PC-3 (cell line): ENCODE measurements at regions not wholly inside any gene's neighbourhood (a gene's known extent, or its start where the extent isn't known, plus 50 kb on each side); places are given as distances from the start of the nearest gene placed in this dataset.

Experiments used
- ATAC-seq: fragments of 200-7000 bp; cut with Tn5 transposase; 2 replicates; pipeline ENCODE4 v1.9.1; 2020; ENCODE audit warnings: mild to moderate bottlenecking, moderate library complexity
- BruUV-seq: library from RNA; stranded (reverse); fragments of 400-500 nt; replicated peaks from 2 replicates; lab custom pipeline; 2021; lab: Mats Ljungman, UMichigan
- CTCF ChIA-PET: fragments of 300-600 bp; sonication (Branson Sonifier 250); formaldehyde crosslinking; loops from one replicate; lab custom pipeline; 2022; ENCODE audit warnings: antibody characterized with exemption; lab: Charles Lee
- POLR2A ChIA-PET: fragments of 300-600 bp; sonication (Branson Sonifier 250); formaldehyde crosslinking; loops from one replicate; lab custom pipeline; 2022; ENCODE audit warnings: antibody characterized with exemption; ENCODE audit not compliant: unreplicated experiment; lab: Charles Lee
- DNase-seq: peaks from one replicate; pipeline ENCODE4 v3.0.0-alpha.2; 2015
- H2AFZ ChIP-seq: fragments of 300-600 bp; sonication (generic); 2 replicates; pipeline ENCODE4 v1.6.0; 2016; ENCODE audit warnings: antibody characterized with exemption, low read length
- H3F3A ChIP-seq: fragments of 300-600 bp; sonication (generic); one replicate; pipeline ENCODE4 v1.6.0; 2017; ENCODE audit warnings: antibody characterized with exemption, low read length, control low read depth, mild to moderate bottlenecking; ENCODE audit not compliant: unreplicated experiment
- H3K27ac ChIP-seq: fragments of 300-600 bp; sonication (generic); 2 replicates; pipeline ENCODE4 v1.5.1; 2016; ENCODE audit warnings: mild to moderate bottlenecking, low read length
- H3K27me3 ChIP-seq: fragments of 300-600 bp; sonication (generic); 2 replicates; pipeline ENCODE4 v1.6.1; 2016; ENCODE audit warnings: low read length, mixed read lengths
- H3K36me3 ChIP-seq: fragments of 300-600 bp; sonication (generic); 2 replicates; pipeline ENCODE4 v1.6.1; 2016; ENCODE audit warnings: low read depth, mixed run types, low read length, mixed read lengths
- H3K4me1 ChIP-seq: fragments of 300-600 bp; sonication (generic); 2 replicates; pipeline ENCODE4 v1.5.1; 2016; ENCODE audit warnings: low read length; ENCODE audit not compliant: insufficient read depth
- H3K4me2 ChIP-seq: fragments of 300-600 bp; sonication (generic); 2 replicates; pipeline ENCODE4 v1.6.0; 2016; ENCODE audit warnings: low read length
- H3K4me3 ChIP-seq: fragments of 300-600 bp; sonication (generic); 2 replicates; pipeline ENCODE4 v1.5.1; 2016; ENCODE audit warnings: mild to moderate bottlenecking, low read length, mixed read lengths
- H3K79me2 ChIP-seq: fragments of 300-600 bp; sonication (generic); 2 replicates; pipeline ENCODE4 v1.6.1; 2017; ENCODE audit warnings: low read length, mixed read lengths
- H3K9ac ChIP-seq: fragments of 300-600 bp; sonication (generic); 2 replicates; pipeline ENCODE4 v1.6.0; 2016; ENCODE audit warnings: mild to moderate bottlenecking, low read length
- H3K9me2 ChIP-seq: fragments of 300-600 bp; sonication (generic); replicated peaks from 2 replicates; pipeline ENCODE4 v1.6.1; 2016; ENCODE audit warnings: mixed run types, low read length, mixed read lengths
- H3K9me3 ChIP-seq: fragments of 300-600 bp; sonication (generic); 2 replicates; pipeline ENCODE4 v1.6.1; 2016; ENCODE audit warnings: low read length, mixed read lengths
- H4K20me1 ChIP-seq: fragments of 300-600 bp; sonication (generic); 2 replicates; pipeline ENCODE4 v1.6.1; 2016; ENCODE audit warnings: low read length, mixed read lengths
- CTCF ChIP-seq: fragments of 300-600 bp; sonication (generic); conservative IDR thresholded peaks from 2 replicates; pipeline ENCODE4 v1.5.1; 2017; ENCODE audit warnings: antibody characterized with exemption, low read depth, mild to moderate bottlenecking, low read length
- EZH2 ChIP-seq: fragments of 300-600 bp; sonication (generic); IDR thresholded peaks from one replicate; pipeline ENCODE4 v1.6.1; 2017; ENCODE audit warnings: antibody characterized with exemption, mild to moderate bottlenecking, low read length; ENCODE audit not compliant: unreplicated experiment
- EZH2phosphoT487 ChIP-seq: fragments of 300-600 bp; sonication (generic); IDR thresholded peaks from 2 replicates; pipeline ENCODE4 v1.6.1; 2018; ENCODE audit warnings: mild to moderate bottlenecking, antibody characterized with exemption, low read length, borderline replicate concordance
- intact Hi-C: fragments of 100-400 bp; cut with micrococcal nuclease; formaldehyde crosslinking; loops from 2 replicates; pipeline ENCODE4 v1.9.0; 2023

GRCh38 chrX:6734844-6735634, 200.1 kb upstream of the VCX3A start:
- no peaks in the 10 kb centered on the region for H3K9me2 ChIP-seq

GRCh38 chrX:6732101-6732500, 197.2 kb upstream of the VCX3A start:
- DNase-seq (no peak), ATAC-seq (no peak)
- CTCF ChIA-PET: no interaction called here
- H3K9me2 ChIP-seq: no peaks in the 10 kb centered on the region
- POLR2A ChIA-PET: no interaction called here
- BruUV-seq: no TSS peak
- no peak overlapping the region for H3K4me3 ChIP-seq
- intact Hi-C loops: no loop called here
- H3K4me2 ChIP-seq: no peak overlapping the region
- no peak overlapping the region for H3K27ac ChIP-seq
- H4K20me1 ChIP-seq: no peaks in the 10 kb centered on the region
- H3F3A ChIP-seq: no peaks in the 10 kb centered on the region
- TF ChIP-seq EZH2: no peak
- TF ChIP-seq CTCF: no peak
- no peak for TF ChIP-seq EZH2phosphoT487
- no peak overlapping the region for H3K9ac ChIP-seq
- no peaks in the 10 kb centered on the region for H3K4me1 ChIP-seq
- no peaks in the 10 kb centered on the region for H3K36me3 ChIP-seq
- no peaks in the 10 kb centered on the region for H3K27me3 ChIP-seq
- no peaks in the 10 kb centered on the region for H3K9me3 ChIP-seq
- H2AFZ ChIP-seq: no peak overlapping the region
- no peaks in the 10 kb centered on the region for H3K79me2 ChIP-seq

More at GRCh38 chrX:6734844-6735634, 200.1 kb upstream of the VCX3A start:
- H3K9me3 ChIP-seq: no peaks in the 10 kb centered on the region
- DNase-seq (no peak), ATAC-seq (no peak)
- H2AFZ ChIP-seq: no peak overlapping the region
- no peaks in the 10 kb centered on the region for H3K36me3 ChIP-seq
- H4K20me1 ChIP-seq: no peaks in the 10 kb centered on the region
- H3K27me3 ChIP-seq: no peaks in the 10 kb centered on the region
- POLR2A ChIA-PET: no interaction called here
- no peaks in the 10 kb centered on the region for H3K4me1 ChIP-seq
- BruUV-seq: no TSS peak
- H3K4me3 ChIP-seq: no peak overlapping the region
- CTCF ChIA-PET: no interaction called here
- H3K79me2 ChIP-seq: no peaks in the 10 kb centered on the region
- H3F3A ChIP-seq: no peaks in the 10 kb centered on the region
- TF ChIP-seq CTCF: no peak
- no peak for TF ChIP-seq EZH2phosphoT487
- no peak for TF ChIP-seq EZH2
- no peak overlapping the region for H3K4me2 ChIP-seq
- no peak overlapping the region for H3K9ac ChIP-seq
- intact Hi-C loops: no loop called here
- no peak overlapping the region for H3K27ac ChIP-seq

- no peak overlapping the region for H3K27ac ChIP-seq
- no peak overlapping the region for H2AFZ ChIP-seq
These were observed 194.7 kb upstream of the VCX3A start for GRCh38 chrX:6729626-6730025.

More at GRCh38 chrX:6729626-6730025, 194.7 kb upstream of the VCX3A start:
- ChIA-PET CTCF (no interaction called here), POLR2A (no interaction called here)
- no peaks in the 10 kb centered on the region for H4K20me1 ChIP-seq
- H3K36me3 ChIP-seq: no peaks in the 10 kb centered on the region
- no peak for ATAC-seq
- H3K4me2 ChIP-seq: no peak overlapping the region
- intact Hi-C loops: no loop called here
- DNase-seq: no peak
- no TSS peak for BruUV-seq
- H3K27me3 ChIP-seq: no peaks in the 10 kb centered on the region
- H3K79me2 ChIP-seq: no peaks in the 10 kb centered on the region
- H3K9ac ChIP-seq: no peak overlapping the region
- no peak overlapping the region for H3K4me3 ChIP-seq
- TF ChIP-seq CTCF (no peak), EZH2 (no peak), EZH2phosphoT487 (no peak)
- H3F3A ChIP-seq: no peaks in the 10 kb centered on the region
- no peaks in the 10 kb centered on the region for H3K4me1 ChIP-seq
- no peaks in the 10 kb centered on the region for H3K9me2 ChIP-seq
- no peaks in the 10 kb centered on the region for H3K9me3 ChIP-seq
